Neural crest cell (in vitro differentiated cells): ENCODE measurements at regions not wholly inside any gene's neighbourhood (a gene's known extent, or its start where the extent isn't known, plus 50 kb on each side); places are given as distances from the start of the nearest gene placed in this dataset.

Experiments
- DNase-seq: peaks from one replicate; pipeline ENCODE4 v3.0.0; 2021; ENCODE audit warnings: low read depth, mixed read lengths, low spot score
- H3K27ac Mint-ChIP-seq: one replicate; pipeline ENCODE4 v1.8.0; 2021; ENCODE audit warnings: mild to moderate bottlenecking, mixed read lengths; ENCODE audit not compliant: unreplicated experiment
- H3K27me3 Mint-ChIP-seq: 2 replicates; pipeline ENCODE4 v1.8.0; 2021; ENCODE audit warnings: low read depth, mild to moderate bottlenecking, mixed read lengths
- H3K36me3 Mint-ChIP-seq: 2 replicates; pipeline ENCODE4 v1.8.0; 2021; ENCODE audit warnings: low read depth, mild to moderate bottlenecking, mixed read lengths
- H3K4me1 Mint-ChIP-seq: 2 replicates; pipeline ENCODE4 v1.8.0; 2021; ENCODE audit warnings: mixed read lengths
- H3K4me3 Mint-ChIP-seq: one replicate; pipeline ENCODE4 v1.8.0; 2021; ENCODE audit warnings: mild to moderate bottlenecking, mixed read lengths
- H3K9me3 Mint-ChIP-seq: 2 replicates; pipeline ENCODE4 v1.8.0; 2021; ENCODE audit warnings: mixed read lengths
- CTCF ChIP-seq: fragments of 200-600 bp; sonication (generic); conservative IDR thresholded peaks from 2 replicates; pipeline ENCODE4 v1.5.0; 2021; ENCODE audit warnings: antibody characterized with exemption, mild to moderate bottlenecking

GRCh38 chr5:105977163-105977562, 1693.6 kb downstream of the EFNA5 start:
- TF ChIP-seq CTCF, result no peak
- Mint-ChIP-seq H3K27me3 (no peaks in the 10 kb centered on the region), H3K27ac (no peak overlapping the region)

DNA sequence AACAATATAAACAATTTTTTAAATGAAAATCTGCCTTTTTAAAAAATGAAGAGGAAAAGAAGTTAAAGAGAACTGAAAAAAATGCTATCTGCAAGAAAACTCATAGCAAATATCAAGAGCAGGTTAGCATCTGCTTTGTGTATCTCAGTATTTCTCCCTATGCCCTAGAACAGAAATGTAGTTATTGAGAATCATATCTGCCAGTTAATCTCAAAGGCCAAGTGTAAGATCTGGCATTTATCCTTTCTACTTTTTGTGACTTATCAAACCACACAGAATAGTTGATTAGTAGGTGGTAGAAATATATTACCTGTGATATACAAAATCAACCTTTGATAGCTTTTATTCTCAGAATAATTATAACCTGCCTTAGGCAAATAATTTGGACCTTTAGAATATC, 1699.8 kb downstream of the EFNA5 start:
- Mint-ChIP-seq H3K4me3 (no peak overlapping the region), H3K4me1 (no peaks in the 10 kb centered on the region), H3K9me3 (peaks cover 4% of the 10 kb centered on the region), H3K36me3 (no peaks in the 10 kb centered on the region), H3K27ac (no peak overlapping the region), H3K27me3 (no peaks in the 10 kb centered on the region)
- no peak for DNase-seq
- no peak for TF ChIP-seq CTCF

More at GRCh38 chr5:105977163-105977562, 1693.6 kb downstream of the EFNA5 start:
- Mint-ChIP-seq H3K4me3 (no peak overlapping the region), H3K9me3 (no peaks in the 10 kb centered on the region), H3K4me1 (no peaks in the 10 kb centered on the region), H3K36me3 (no peaks in the 10 kb centered on the region)
- DNase-seq, result no peak

DNA sequence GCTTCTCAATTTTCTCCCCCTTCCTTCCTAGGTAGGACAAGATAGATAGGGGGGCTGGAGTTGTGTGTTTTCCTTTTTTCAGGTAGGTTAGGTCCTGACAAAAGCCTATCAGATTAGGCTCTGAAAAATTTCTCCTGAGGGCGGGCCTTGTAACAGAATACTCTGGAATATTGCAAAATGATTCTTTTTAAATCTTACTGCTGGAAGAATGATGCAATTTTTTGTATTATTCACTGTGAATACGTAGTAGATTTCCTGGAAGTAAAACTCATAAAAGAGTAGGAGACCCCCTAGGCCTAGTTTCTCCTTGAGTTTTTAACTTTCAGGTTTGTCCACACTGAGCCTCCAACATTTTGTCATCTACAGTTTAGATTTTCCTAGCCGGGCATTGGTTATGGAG, 1701.8 kb downstream of the EFNA5 start:
- peaks cover 2% of the 10 kb centered on the region for H3K4me1 Mint-ChIP-seq
- no peak overlapping the region for H3K27ac Mint-ChIP-seq
- no peak for DNase-seq
- H3K36me3 Mint-ChIP-seq, result no peaks in the 10 kb centered on the region
- no peaks in the 10 kb centered on the region for H3K27me3 Mint-ChIP-seq
- peaks cover 4% of the 10 kb centered on the region for H3K9me3 Mint-ChIP-seq
- TF ChIP-seq CTCF, result no peak
- no peak overlapping the region for H3K4me3 Mint-ChIP-seq

DNA sequence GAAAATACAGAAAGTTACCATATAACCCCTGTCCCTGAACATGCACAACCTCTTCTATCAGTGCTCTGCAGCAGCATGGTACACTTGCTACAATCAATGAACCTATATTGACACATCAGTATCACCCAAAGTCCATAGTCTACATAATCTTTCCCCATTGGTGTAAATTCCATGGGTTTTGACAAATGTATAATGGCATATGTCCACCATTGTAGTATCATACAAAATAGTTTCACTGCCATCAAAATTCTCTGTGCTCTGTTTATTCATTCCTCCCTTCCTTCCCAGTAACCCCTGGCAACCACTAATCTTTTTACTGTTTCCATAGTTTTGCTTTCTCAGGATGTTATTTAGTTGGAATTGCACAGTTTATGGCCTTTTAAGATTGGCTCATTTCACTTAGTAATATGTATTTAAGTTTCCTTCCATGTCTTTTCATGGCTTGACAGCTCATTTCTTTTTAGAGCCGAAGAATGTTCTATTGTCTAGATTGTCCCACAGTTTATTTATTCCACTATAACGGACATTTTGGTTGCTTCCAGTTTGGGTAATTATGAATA, 1707.0 kb downstream of the EFNA5 start:
- no peak for TF ChIP-seq CTCF
- DNase-seq, result no peak
- no peak overlapping the region for H3K4me3 Mint-ChIP-seq
- peaks cover 4% of the 10 kb centered on the region for H3K9me3 Mint-ChIP-seq
- no peak overlapping the region for H3K27ac Mint-ChIP-seq
- H3K27me3 Mint-ChIP-seq, result no peaks in the 10 kb centered on the region
- peaks cover 4% of the 10 kb centered on the region for H3K4me1 Mint-ChIP-seq
- no peaks in the 10 kb centered on the region for H3K36me3 Mint-ChIP-seq

DNA sequence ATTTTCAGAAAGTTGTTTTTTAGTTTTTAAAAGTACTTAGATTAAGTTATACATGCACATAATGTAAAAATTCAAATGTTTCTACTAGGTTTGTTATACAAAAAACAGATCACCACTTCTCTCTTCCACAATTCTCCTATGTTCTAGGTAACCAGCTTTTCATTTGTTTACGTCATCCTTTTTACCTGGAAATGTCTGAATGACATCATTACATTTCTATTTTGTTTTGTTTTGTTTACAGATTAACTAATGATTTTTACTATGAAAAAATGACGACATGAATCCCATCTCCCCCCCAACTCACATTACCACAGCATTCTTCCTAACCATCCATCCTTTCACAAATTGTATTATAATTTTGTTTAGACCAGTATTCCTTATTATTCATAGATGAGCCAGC, 1709.2 kb downstream of the EFNA5 start:
- Mint-ChIP-seq H3K4me1 (peaks cover 4% of the 10 kb centered on the region), H3K27ac (no peak overlapping the region), H3K36me3 (no peaks in the 10 kb centered on the region), H3K9me3 (no peaks in the 10 kb centered on the region), H3K4me3 (no peak overlapping the region), H3K27me3 (no peaks in the 10 kb centered on the region)
- no peak for TF ChIP-seq CTCF
- DNase-seq, result no peak
